ENCODE measurements at regions not wholly inside any gene's neighbourhood (a gene's known extent, or its start where the extent isn't known, plus 50 kb on each side); places are given as distances from the start of the nearest gene placed in this dataset.

GRCh38 chr3:40858364-40859115, 333.8 kb downstream of the ZNF621 start:
- DNase-seq (ENCODE audit: low spot score), result no peak

DNA sequence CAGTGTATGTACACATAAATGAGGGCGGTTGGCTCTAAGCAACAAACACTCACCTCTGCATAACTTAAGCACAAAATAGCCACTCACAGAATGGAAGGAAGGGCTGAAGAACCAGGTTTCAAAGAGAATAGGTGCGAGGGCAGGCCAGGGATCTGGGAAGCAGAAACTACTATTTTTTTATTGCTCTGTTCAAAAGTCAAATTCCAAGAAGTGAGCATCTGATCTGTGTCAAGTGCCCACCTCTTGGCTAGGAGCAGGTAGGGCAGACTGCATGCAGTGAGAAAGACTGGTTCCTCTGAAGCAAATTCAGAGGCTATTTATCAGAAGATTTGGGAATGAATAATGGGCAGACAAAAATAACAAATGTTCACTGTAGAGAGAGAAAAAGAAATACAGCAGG, 336.4 kb upstream of the CTNNB1 start:
- no peak for DNase-seq (ENCODE audit: low spot score)

GRCh38 chr3:40864146-40864782, 335.0 kb upstream of the CTNNB1 start:
- DNase-seq (ENCODE audit: low spot score), result no peak

DNA sequence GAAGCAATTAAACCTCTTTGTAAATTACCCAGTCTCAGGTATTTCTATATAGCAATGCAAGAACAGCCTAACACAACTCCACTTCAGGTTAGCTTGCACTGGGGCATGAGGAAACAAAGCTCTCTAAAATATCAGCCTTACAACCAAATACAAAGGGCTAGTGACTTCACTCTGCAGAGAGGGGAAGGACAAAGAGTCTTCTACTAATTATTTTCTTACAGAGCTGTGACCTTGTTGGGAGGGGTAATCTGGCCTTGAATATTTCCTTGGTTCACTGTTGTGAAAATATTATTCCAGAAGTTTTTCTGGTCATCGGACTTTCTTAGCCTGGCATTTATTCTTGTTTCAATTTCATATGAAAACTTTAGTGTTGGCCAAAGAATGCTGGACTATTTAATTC, 334.4 kb upstream of the CTNNB1 start:
- DNase-seq (ENCODE audit: low spot score), result no peak

DNA sequence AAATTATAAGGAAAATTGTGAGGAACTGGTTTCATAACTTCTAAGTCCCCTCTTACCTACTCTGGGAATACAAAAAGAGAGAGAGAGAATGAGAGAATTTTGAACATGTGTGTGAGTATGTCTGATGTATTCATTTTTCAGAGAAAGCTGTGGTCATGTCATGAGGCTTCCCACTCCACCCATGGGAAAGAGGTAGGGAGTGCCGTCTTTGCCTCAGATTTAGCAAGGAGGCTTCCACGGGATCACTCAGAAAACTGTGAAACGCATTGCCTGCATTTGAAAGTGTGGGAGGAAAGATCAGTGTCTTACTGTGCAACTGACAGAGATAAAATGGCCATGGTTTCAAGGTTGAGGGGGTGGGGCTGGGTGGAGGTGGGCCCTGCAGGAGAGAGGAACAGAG, 331.5 kb upstream of the CTNNB1 start:
- DNase-seq (ENCODE audit: low spot score), result no peak

DNA sequence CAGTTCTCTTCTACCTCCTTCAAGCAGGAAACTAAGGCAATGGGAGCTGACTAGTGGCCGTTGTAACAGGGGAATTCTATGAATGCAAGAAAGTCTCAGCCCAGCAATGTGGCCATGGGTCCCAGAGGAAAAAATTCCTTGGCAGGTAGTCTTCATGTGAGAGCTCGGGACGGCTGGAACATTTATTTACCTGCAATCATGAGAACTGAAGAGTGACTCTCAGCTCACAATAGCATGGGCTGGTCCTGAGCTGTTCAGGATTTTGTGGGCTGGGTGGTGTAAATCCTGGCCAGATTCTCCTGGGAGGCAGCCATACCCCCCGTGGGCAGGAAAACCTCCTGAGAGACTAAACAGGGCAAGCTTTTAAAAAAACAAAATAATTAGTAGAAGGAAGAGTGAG, 330.3 kb upstream of the CTNNB1 start:
- no peak for DNase-seq (ENCODE audit: low spot score)

- DNase-seq (ENCODE audit: low spot score), result no peak
Observed at GRCh38 chr3:40869939-40870338, 329.4 kb upstream of the CTNNB1 start.

DNA sequence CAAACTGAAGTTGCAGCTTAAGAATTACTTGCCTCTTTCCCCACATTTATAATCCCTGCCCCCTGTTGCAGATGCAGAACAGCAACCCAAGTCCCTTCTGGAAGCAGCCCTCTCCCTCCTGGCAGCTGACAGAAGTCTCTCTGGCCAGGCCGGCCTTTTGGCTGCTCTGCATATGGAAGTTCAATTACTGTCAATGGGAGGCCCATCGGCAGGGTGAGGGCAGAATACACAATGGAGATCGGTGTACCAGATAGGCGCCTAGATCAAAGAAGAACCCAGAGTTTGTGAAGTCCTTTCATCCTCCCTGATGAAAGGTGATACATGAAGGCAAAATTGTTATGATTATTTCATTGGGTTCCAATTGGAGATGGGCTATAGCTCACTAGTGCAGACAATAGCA, 327.9 kb upstream of the CTNNB1 start:
- DNase-seq (ENCODE audit: low spot score), result no peak

DNA sequence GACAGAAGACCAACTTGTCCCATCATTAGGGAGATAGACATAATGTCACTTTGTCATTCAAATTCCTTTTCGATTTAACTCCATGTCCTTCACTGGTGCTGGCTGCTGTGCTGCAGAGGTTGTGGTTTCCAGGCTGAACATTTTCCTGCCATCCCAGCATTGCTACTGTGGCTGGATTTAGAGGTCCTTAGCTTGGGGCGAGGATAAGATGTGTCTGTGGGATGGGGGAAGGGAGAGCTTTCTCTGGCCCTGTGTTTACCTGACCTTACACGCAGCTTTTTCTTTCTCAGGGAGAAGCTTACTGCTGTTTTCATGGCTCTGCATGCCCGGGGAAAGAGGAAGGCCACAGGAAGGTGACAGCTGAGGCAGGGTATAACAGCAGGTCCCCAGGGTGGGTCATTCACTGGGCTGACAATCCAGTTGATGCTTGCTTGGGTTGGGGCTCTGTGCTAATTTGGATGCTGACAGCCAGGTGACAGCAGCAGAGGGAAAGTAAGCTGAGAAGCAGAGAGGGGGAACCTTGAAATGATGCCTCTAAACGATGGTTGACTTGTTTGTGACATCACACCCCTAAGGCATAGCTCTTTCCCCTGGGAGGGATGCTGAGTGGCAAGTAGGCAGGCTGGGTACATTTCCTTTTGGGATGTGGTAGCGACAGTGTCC, 326.9 kb upstream of the CTNNB1 start:
- DNase-seq (ENCODE audit: low spot score), result no peak

GRCh38 chr3:40873476-40873875, 325.8 kb upstream of the CTNNB1 start:
- no peak for DNase-seq (ENCODE audit: low spot score)

DNA sequence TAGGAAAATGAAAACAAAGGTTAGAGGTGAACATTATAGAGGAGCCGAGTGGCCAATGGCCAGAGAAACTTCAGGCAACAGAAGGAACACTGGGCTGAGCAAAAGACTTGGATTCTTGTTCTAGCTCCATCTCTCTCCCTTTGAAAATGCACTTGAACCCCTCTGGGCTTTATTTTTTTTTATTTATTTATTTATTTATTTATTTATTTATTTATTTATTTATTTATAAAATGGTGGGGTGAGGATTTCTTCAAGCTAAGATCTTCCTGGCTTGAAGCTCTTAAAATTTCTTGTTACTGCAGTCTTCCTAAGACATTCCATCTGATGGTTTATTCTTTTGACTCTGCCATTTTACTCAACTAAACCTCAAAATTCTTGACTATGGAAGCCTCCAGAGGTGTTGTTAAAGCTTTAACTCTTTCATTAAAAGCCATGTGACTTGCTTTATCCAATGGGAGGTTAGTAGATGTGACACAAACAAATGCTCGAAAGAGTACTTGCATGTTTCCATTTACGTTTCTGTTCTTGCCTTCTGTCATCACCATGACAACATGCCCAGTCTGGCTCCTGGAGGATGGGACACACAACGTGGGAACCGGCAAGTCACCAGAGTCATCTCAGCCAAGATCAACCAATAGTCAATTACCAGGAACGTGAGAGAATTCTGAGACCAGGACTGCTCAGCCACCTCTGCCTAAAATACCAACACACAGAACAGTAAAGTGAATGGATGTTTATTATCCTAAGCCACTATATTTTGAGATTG, 325.2 kb upstream of the CTNNB1 start:
- no peak for DNase-seq (ENCODE audit: low spot score)

- DNase-seq (ENCODE audit: low spot score), result no peak
Observed at GRCh38 chr3:40875581-40875980, 323.7 kb upstream of the CTNNB1 start.

DNA sequence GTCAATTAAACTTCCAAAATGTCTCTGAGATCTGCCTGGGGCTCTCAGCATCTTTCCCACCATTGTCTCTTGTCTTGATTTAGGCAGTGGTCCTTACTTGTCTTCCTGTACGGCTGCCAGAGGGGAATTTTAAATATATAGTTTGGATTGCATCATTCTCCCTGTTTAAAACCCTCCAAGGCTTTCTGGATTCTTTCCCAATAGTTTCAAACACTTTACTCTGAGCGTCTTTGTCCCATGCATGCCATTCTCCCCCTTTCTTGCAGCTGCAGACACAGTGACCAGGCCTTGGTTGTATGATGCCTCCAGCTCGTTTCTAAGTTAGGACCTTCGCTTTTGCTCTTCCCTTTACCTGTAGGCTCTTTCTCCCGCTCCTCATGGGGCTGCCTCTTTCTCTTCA, 323.3 kb upstream of the CTNNB1 start:
- DNase-seq (ENCODE audit: low spot score), result no peak

DNA sequence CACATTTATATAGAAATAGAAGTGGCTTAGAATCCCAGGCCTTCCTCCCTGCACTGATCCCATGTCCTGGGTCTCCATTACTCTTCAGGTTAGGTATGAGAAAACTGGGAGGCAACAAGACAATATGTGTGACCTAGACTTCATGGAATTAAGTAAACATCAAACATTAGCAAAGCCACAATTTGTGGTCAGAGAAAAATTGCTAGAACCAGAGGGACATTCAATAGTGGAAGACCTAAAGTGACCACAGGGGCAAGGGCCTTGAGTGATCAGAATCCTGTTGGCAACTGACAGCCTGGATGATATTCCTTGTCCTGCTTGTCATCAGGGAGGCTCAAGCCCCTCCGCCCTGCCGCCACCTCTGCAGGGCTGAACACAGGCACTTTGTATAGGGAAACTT, 322.8 kb upstream of the CTNNB1 start:
- no peak for DNase-seq (ENCODE audit: low spot score)

GRCh38 chr3:40877631-40878463, 321.5 kb upstream of the CTNNB1 start:
- no peak for DNase-seq (ENCODE audit: low spot score)

GRCh38 chr3:40878464-40878905, 320.8 kb upstream of the CTNNB1 start:
- no peak for DNase-seq (ENCODE audit: low spot score)

DNA sequence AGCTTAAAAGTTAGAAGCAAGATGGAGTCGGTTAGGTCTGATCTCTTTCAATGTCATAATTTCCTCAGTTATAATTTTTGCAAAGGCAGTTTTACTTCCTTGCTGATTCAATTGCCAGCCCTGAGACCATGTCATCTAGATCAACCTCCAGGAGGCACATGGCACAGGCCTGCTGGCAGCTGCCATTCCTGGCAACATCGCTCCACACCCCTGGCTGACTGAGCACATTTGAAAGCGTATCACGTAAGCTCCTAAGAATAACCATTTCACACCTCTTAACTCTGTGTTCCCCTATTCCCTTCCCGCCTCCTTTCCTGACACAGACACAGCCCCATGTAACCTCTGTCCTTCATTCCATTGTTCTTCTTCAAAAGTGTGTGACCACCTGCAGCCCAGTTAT, 313.9 kb upstream of the CTNNB1 start:
- DNase-seq (ENCODE audit: low spot score), result no peak

DNA sequence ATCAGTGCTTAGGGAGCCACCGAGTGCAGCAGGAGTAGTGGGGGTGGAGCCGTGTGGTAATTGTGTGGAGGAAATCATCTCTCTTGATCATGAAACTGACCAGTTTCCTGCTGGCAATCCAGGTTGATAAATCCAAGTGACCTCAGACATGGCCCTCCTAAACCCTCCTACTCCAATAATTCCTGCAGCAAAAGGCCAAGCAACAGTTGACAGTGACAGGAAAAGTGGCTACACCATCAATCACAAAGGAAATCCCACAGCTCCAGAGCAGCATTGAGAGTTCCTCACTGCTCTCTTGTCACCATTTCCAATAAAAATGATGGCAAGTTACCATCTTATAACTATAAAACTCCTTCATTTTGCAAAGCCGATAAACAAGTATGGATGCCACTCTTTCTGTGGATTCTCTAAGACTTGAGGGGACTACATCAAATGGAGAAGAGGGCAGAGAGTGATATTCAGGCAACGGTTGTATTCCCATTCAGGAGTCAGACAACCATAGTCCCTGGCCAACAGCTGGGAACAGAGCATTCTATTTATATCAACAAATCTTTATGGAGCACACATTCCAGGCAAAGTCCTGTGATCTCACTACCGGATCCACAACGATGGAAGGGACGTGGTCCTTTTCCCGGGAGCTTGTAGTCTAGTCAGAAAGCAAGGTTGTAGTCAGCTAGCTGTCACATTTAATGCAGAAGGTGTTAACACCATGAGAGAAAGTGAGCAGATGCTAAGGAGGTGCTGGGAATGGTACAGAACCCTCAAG, 312.5 kb upstream of the CTNNB1 start:
- DNase-seq (ENCODE audit: low spot score), result no peak

- no peak for DNase-seq (ENCODE audit: low spot score)
Observed at GRCh38 chr3:40891186-40891585, 308.1 kb upstream of the CTNNB1 start.

GRCh38 chr3:40895109-40895508, 304.2 kb upstream of the CTNNB1 start:
- DNase-seq (ENCODE audit: low spot score), result no peak

- no peak for DNase-seq (ENCODE audit: low spot score)
Observed at GRCh38 chr3:40899286-40899712, 300.0 kb upstream of the CTNNB1 start.
